ENCODE measurements at regions not wholly inside any gene's neighbourhood (a gene's known extent, or its start where the extent isn't known, plus 50 kb on each side); places are given as distances from the start of the nearest gene placed in this dataset.

GRCh38 chr18:73590950-73591349 is 556.7 kb downstream of the FBXO15 start:
- Mint-ChIP-seq H3K27ac (ENCODE audit: unreplicated experiment) (no peak overlapping the region), H3K4me1 (ENCODE audit: low read depth, unreplicated experiment) (no peaks in the 10 kb centered on the region), H3K36me3 (ENCODE audit: insufficient read depth, unreplicated experiment) (no peaks in the 10 kb centered on the region), H3K27me3 (ENCODE audit: unreplicated experiment) (no peaks in the 10 kb centered on the region), H3K9me3 (ENCODE audit: low read depth, unreplicated experiment) (no peaks in the 10 kb centered on the region), H3K4me3 (ENCODE audit: low read depth, unreplicated experiment) (no peak overlapping the region)
- CTCF ChIA-PET = no interaction called here
- DNase-seq = no peak
- intact Hi-C loops (cut with micrococcal nuclease; ENCODE audit: unreplicated experiment) = no loop called here
- no peak for TF ChIP-seq CTCF (IDR thresholded peaks at IDR 0.05; ENCODE audit: unreplicated experiment)
- BruUV-seq (replicated peaks) = no TSS peak

DNA sequence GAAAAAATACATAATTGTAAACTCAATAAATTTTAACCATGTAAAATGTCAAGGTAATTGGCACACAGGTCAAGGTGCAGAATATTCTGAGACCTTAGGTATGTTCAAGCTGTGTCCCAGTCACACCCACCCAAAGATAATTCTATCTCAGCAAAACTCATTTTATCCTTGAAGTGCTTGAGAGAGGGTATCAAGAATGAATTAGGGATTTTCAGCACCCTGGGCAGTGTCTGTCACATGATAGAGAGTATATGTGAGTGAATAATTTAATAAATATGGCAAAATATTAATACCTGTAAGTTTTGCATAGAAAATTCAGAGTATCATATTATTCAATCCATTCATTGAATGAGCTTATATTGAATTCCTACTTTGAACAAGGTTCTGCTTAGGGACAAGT is 567.9 kb downstream of the FBXO15 start:
- no peak overlapping the region for H3K4me3 Mint-ChIP-seq (ENCODE audit: low read depth, unreplicated experiment)
- CTCF ChIA-PET = no interaction called here
- no TSS peak for BruUV-seq (replicated peaks)
- no peaks in the 10 kb centered on the region for H3K27me3 Mint-ChIP-seq (ENCODE audit: unreplicated experiment)
- H3K9me3 Mint-ChIP-seq (ENCODE audit: low read depth, unreplicated experiment) = no peaks in the 10 kb centered on the region
- no peaks in the 10 kb centered on the region for H3K4me1 Mint-ChIP-seq (ENCODE audit: low read depth, unreplicated experiment)
- H3K36me3 Mint-ChIP-seq (ENCODE audit: insufficient read depth, unreplicated experiment) = no peaks in the 10 kb centered on the region
- H3K27ac Mint-ChIP-seq (ENCODE audit: unreplicated experiment) = no peak overlapping the region
- TF ChIP-seq CTCF (IDR thresholded peaks at IDR 0.05; ENCODE audit: unreplicated experiment) = no peak
- no peak for DNase-seq
- intact Hi-C loops (cut with micrococcal nuclease; ENCODE audit: unreplicated experiment) = no loop called here

GRCh38 chr18:73577365-73577764 is 570.3 kb downstream of the FBXO15 start:
- Mint-ChIP-seq H3K27ac (ENCODE audit: unreplicated experiment) (no peak overlapping the region), H3K4me1 (ENCODE audit: low read depth, unreplicated experiment) (no peaks in the 10 kb centered on the region), H3K4me3 (ENCODE audit: low read depth, unreplicated experiment) (no peak overlapping the region), H3K36me3 (ENCODE audit: insufficient read depth, unreplicated experiment) (no peaks in the 10 kb centered on the region), H3K9me3 (ENCODE audit: low read depth, unreplicated experiment) (no peaks in the 10 kb centered on the region), H3K27me3 (ENCODE audit: unreplicated experiment) (no peaks in the 10 kb centered on the region)
- BruUV-seq (replicated peaks) = no TSS peak
- intact Hi-C loops (cut with micrococcal nuclease; ENCODE audit: unreplicated experiment) = no loop called here
- DNase-seq = no peak
- no peak for TF ChIP-seq CTCF (IDR thresholded peaks at IDR 0.05; ENCODE audit: unreplicated experiment)
- CTCF ChIA-PET = no interaction called here

DNA sequence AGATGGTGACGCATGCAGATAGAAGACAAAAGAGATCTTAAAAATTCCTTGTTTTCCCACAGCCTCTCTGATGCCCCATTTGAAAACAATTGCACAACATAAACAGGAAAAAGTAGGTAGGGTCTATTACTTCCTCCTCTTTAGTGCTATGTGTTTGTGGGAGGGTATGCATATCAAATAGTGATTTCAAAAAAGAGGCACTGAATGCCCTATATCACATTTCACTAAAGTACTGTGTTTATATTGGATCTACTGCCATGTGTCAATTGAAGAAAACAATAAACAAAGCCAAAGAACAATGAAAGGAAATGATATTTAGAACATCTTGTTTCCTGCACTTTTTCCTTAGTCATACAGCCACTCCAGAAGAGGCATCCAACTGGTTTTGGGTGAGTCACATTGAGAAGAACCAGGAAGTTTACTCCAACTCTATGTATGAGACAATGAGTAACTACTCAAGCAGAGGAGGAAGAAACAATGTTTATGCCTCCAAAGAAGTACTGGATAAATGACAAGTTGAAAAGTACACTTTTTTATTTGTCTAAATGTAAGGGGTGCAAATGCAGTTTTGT is 583.6 kb downstream of the FBXO15 start:
- H3K27ac Mint-ChIP-seq (ENCODE audit: unreplicated experiment) = peak overlapping the region; percentile 95
- CTCF ChIA-PET = interaction anchor here (0.7 kb wide), 1 partner anchor 106 kb away, joined by 4 read pairs; no protein-coding TSS in a partner anchor

More for the DNA sequence above, 583.6 kb downstream of the FBXO15 start:
- DNase-seq = peak; percentile 61
- intact Hi-C loops (cut with micrococcal nuclease; ENCODE audit: unreplicated experiment) = loop anchor here (2.0 kb wide), 1 partner anchor 19 kb away; no protein-coding TSS in a partner anchor
- Mint-ChIP-seq H3K36me3 (ENCODE audit: insufficient read depth, unreplicated experiment) (no peaks in the 10 kb centered on the region), H3K4me3 (ENCODE audit: low read depth, unreplicated experiment) (no peak overlapping the region), H3K27me3 (ENCODE audit: unreplicated experiment) (no peaks in the 10 kb centered on the region), H3K9me3 (ENCODE audit: low read depth, unreplicated experiment) (no peaks in the 10 kb centered on the region), H3K4me1 (ENCODE audit: low read depth, unreplicated experiment) (peaks cover 39% of the 10 kb centered on the region)
- TF ChIP-seq CTCF (IDR thresholded peaks at IDR 0.05; ENCODE audit: unreplicated experiment) = no peak
- BruUV-seq (replicated peaks) = no TSS peak

Data from Calu3 (cell line).